KMS-11 (cell line): ENCODE measurements at regions not wholly inside any gene's neighbourhood (a gene's known extent, or its start where the extent isn't known, plus 50 kb on each side); places are given as distances from the start of the nearest gene placed in this dataset.

Experiments
- H2AFZ ChIP-seq: fragments of 200-600 bp; sonication (generic); 2 replicates; pipeline ENCODE4 v1.6.1; 2016; ENCODE audit warnings: antibody characterized with exemption, mixed run types, low read depth
- H3K27ac ChIP-seq: fragments of 200-600 bp; sonication (generic); 2 replicates; pipeline ENCODE4 v1.6.1; 2016; ENCODE audit warnings: mild to moderate bottlenecking, mixed run types
- H3K27me3 ChIP-seq: fragments of 200-600 bp; sonication (generic); 2 replicates; pipeline ENCODE4 v1.6.1; 2017; ENCODE audit warnings: mild to moderate bottlenecking, low read depth, mixed run types, moderate library complexity; ENCODE audit not compliant: insufficient read depth
- H3K36me3 ChIP-seq: fragments of 200-600 bp; sonication (generic); 2 replicates; pipeline ENCODE4 v1.6.1; 2017; ENCODE audit warnings: mild to moderate bottlenecking, mixed run types; ENCODE audit not compliant: insufficient read depth
- H3K4me1 ChIP-seq: fragments of 200-600 bp; sonication (generic); 2 replicates; pipeline ENCODE4 v1.6.1; 2016; ENCODE audit warnings: mild to moderate bottlenecking, low read depth, mixed run types; ENCODE audit not compliant: poor library complexity, severe bottlenecking
- H3K4me2 ChIP-seq: fragments of 200-600 bp; sonication (generic); 2 replicates; pipeline ENCODE4 v1.7.0; 2016; ENCODE audit warnings: mild to moderate bottlenecking, mixed run types
- H3K4me3 ChIP-seq: fragments of 200-600 bp; sonication (generic); IDR thresholded peaks from 2 replicates; pipeline ENCODE4 v1.6.1; 2017; ENCODE audit warnings: low read depth, low read length, mixed read lengths; ENCODE audit not compliant: insufficient read depth
- H3K79me2 ChIP-seq: fragments of 200-600 bp; sonication (generic); 2 replicates; pipeline ENCODE4 v1.6.1; 2016; ENCODE audit warnings: low read depth, mixed run types; ENCODE audit not compliant: insufficient read depth
- H3K9ac ChIP-seq: fragments of 200-600 bp; sonication (generic); 2 replicates; pipeline ENCODE4 v1.6.1; 2016; ENCODE audit warnings: mild to moderate bottlenecking, mixed run types
- H4K20me1 ChIP-seq: fragments of 200-600 bp; sonication (generic); 2 replicates; pipeline ENCODE4 v1.6.1; 2016; ENCODE audit warnings: mild to moderate bottlenecking, mixed run types; ENCODE audit not compliant: insufficient read depth
- CTCF ChIP-seq: fragments of 200-600 bp; sonication (generic); conservative IDR thresholded peaks from 2 replicates; pipeline ENCODE4 v1.6.1; 2017; ENCODE audit warnings: low read depth, mild to moderate bottlenecking, antibody characterized with exemption, low read length, moderate library complexity, mixed read lengths

- H3K4me3 ChIP-seq: no peak overlapping the region
- TF ChIP-seq CTCF: no peak
- H3K27me3 ChIP-seq: no peaks in the 10 kb centered on the region
- no peak overlapping the region for H3K4me2 ChIP-seq
- no peak overlapping the region for H3K9ac ChIP-seq
- H3K36me3 ChIP-seq: no peaks in the 10 kb centered on the region
- H3K4me1 ChIP-seq: no peaks in the 10 kb centered on the region
- no peak overlapping the region for H2AFZ ChIP-seq
- no peak overlapping the region for H3K27ac ChIP-seq
- H4K20me1 ChIP-seq: no peaks in the 10 kb centered on the region
- no peaks in the 10 kb centered on the region for H3K79me2 ChIP-seq
These were observed 64.1 kb upstream of the ADGRF1 start for GRCh38 chr6:47106216-47106615.

GRCh38 chr6:47105469-47106178 lies 63.5 kb upstream of the ADGRF1 start:
- H3K36me3 ChIP-seq: no peaks in the 10 kb centered on the region
- H4K20me1 ChIP-seq: no peaks in the 10 kb centered on the region
- no peak overlapping the region for H3K27ac ChIP-seq
- H3K4me2 ChIP-seq: no peak overlapping the region
- no peaks in the 10 kb centered on the region for H3K27me3 ChIP-seq
- no peaks in the 10 kb centered on the region for H3K79me2 ChIP-seq
- TF ChIP-seq CTCF: no peak
- H2AFZ ChIP-seq: no peak overlapping the region
- no peaks in the 10 kb centered on the region for H3K4me1 ChIP-seq
- no peak overlapping the region for H3K4me3 ChIP-seq
- no peak overlapping the region for H3K9ac ChIP-seq

GRCh38 chr6:47103931-47104330 lies 61.8 kb upstream of the ADGRF1 start:
- Histone ChIP-seq H3K27ac (no peak overlapping the region), H3K36me3 (no peaks in the 10 kb centered on the region), H2AFZ (no peak overlapping the region), H3K4me3 (no peak overlapping the region), H3K9ac (no peak overlapping the region), H3K4me1 (no peaks in the 10 kb centered on the region), H4K20me1 (no peaks in the 10 kb centered on the region), H3K27me3 (no peaks in the 10 kb centered on the region), H3K79me2 (no peaks in the 10 kb centered on the region), H3K4me2 (no peak overlapping the region)
- no peak for TF ChIP-seq CTCF

- no peaks in the 10 kb centered on the region for H3K36me3 ChIP-seq
- H3K9ac ChIP-seq: no peak overlapping the region
- H2AFZ ChIP-seq: no peak overlapping the region
- H3K4me3 ChIP-seq: no peak overlapping the region
- no peak overlapping the region for H3K4me2 ChIP-seq
- no peaks in the 10 kb centered on the region for H3K27me3 ChIP-seq
- no peaks in the 10 kb centered on the region for H3K4me1 ChIP-seq
- no peaks in the 10 kb centered on the region for H3K79me2 ChIP-seq
- H3K27ac ChIP-seq: no peak overlapping the region
- H4K20me1 ChIP-seq: no peaks in the 10 kb centered on the region
- no peak for TF ChIP-seq CTCF
These were observed 60.2 kb upstream of the ADGRF1 start for GRCh38 chr6:47102331-47102730.
